ENCODE measurements at regions not wholly inside any gene's neighbourhood (a gene's known extent, or its start where the extent isn't known, plus 50 kb on each side); places are given as distances from the start of the nearest gene placed in this dataset.

DNA sequence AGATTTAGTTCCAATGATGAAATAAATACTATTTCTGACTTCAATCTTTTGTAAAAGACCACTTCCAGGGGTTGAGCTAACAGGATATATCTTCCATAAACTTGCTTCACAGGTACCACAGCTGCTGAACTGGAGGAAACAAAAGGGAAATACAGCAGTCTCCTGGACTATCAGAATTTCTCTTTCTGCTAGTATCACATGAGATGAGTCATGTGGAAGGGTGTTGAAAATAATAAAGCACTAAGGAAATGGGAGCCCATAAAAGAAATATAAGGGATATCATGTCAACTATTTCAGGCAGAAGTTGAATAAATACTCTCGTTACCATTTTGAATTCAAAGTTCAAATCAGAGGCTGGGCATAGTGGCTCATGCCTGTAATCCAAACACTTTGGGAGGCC, 250.3 kb upstream of the NFE2L3 start:
- no peak for DNase-seq

DNA sequence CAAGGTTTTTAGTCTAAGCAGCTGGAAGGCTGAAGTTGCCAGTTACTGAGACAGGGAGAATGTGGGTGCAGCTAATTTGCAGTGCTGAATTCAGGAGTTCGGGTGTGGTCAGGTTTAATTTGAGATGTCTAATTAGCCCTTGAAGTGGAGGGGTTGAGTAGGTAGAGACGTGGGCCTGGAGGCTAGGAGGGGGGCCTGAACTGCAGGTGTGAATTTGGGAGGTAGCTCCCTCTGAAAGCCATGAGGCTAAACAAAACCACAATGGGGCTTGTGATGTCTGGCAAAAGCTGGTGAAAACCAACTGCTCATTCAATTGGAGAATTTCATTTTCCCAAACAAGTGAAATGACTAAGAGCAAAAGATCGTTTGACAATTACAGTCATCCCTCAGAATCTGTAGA, 246.0 kb upstream of the NFE2L3 start:
- no peak for DNase-seq

DNA sequence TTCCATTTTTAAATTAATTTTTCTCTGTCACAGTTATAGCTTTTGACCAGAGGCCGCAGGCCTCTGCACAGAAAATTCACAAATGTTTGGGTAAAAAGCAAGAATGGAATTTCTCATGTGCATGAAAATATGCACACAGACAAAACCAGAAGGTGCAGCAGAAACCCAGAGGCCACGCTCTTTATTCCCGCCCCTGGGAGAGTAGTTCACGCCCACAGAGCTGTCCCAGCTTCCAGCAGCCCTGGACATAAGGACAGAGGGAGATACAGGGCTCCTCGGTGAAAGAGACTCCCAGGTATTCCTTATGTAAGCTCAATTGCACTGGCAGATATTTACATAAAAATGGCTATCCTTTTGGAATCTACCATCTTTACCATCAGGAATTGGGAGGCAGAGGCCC, 245.2 kb upstream of the NFE2L3 start:
- DNase-seq, result no peak

DNA sequence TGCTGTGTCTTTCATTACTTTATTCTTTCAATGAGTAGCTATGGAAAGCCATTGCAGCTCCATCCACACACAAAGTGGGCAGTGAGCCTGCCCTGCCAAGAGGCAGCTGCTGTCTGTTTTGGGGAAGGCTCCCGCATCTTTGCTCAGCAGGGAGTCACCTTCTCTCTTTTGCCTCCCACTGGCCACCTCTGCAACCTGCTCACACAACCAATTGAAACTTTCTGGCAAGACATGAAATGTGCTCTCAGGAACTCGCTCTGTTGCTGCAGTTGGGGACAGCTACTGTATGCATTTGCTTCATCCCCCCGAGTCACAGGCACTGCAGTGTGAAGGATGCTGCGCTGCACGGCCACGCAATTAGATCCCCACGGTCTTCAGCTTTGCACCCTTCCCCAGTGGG, 244.8 kb upstream of the NFE2L3 start:
- DNase-seq, result no peak

DNA sequence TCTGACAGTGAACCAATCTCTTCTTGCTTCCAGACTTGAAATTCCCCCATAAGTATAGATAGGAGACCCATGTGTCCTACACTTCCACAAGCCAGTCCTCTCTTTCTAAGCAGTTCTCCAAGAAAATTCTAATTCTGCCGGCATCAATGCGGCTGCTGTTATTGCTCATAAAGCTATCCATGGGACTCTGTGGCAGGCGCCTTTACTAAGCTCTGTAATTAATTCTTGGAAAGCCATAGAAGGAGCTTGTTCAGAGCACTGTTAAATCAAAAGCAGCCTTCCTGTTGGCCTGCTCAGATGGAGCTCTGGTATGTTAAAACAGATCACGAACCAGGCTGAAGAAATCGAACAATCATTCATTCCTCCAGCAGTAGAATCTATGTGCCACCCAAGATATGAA, 244.3 kb upstream of the NFE2L3 start:
- DNase-seq, result no peak

DNA sequence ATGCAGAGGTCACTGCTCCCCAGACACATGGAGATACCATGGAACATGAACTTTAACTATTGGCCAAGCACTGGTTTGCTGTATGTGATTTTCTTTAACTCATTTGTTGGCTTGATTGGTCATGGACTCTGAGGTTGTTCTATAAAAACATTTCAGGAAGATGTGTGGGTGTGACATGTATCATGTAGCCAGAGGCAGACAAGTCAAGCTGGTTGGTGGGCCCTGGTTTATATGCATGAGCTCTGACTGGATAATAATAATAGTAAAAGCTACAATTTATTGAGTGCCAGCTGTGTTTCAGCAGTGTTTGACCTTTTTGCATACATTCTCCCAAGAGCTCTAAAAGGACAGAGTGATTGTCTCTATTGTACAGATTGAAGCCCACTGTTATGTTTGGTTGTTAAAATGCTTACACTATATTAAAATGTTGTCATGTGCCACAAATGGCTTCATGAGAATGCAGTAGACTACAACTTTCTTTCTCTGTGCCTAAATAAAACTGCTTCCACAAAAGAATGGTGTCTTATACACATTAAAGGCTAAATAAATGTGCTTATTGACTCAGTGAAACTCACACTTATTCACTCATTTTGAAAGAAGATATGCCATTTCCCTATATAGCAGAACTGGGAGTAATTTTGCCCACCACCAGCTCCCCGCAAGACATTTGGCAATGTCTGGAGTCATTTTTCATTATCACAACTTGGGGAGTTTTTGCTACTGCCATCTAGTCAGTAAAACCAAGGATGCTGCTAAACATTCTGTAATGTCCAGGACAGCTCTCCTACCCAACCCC, 243.6 kb upstream of the NFE2L3 start:
- DNase-seq, result no peak

DNA sequence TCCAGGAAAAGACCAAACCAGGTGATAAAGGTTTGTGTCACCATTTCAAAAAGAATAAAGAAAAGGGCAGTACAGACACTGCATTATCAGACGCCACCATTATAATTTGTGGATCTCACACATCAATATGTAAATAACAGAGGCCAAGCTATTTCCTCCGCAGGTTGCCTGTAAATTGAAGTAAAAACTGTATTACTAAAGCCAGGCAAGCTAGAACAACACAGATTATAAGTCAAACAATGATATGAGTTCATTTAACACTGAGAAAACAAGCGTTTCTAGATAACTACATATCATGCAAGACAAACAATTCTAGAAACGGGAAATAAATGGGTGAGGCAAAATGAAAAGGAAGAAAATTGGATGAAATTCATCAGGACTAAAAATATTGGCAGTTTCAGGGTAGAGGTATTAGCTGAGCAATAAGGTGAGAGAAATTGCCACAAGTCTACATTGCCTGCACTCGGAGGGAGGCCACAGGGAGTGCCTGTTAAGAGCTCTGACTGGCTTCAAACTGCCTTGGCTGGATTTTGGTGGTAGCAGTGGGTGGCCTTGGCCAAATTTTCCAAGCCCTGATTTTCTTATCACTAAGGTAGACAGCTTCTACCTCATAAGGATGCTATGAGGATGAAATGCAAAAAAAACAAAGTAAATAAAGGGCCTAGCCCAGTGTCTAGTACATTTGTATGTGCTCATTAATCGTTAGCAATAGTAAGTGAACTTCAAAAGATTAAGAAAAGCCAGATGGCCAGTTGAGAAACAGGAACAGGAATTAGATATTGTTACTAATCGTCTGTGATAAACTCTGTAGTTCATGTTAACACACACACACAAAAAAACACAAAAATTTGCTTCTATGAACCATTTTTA, 240.0 kb upstream of the NFE2L3 start:
- DNase-seq, result no peak

DNA sequence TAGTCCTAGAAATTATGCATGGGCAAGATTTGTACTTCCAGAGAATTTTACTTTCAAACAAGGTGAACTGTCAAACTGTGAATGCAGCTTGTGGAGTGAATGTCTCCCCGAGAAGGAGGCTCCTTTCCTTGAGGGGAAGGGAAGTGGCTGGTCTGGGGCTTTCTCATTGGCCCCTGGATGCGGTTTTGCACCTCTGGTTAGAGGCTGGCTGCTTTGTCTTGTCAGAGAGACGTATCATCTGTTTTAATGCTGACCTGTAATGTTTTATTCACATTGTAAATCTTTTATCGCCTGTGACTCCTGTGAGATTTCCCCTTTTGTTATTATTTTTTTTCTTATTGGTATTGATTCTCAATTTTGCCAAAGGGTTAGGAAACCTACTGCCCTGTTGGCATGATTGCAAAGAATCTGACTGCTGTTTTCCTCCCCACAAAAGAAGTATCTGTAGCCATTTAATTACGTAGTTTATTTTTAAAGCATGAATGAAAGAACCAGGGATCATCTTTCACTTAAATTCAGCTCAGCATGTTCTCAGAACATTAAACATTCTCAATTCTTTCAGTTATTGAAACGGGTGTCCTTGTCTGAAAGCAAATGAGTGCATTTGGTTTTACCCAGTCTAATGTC, 238.3 kb upstream of the NFE2L3 start:
- peak in 1 of 2 donors; percentile 7 for DNase-seq

DNA sequence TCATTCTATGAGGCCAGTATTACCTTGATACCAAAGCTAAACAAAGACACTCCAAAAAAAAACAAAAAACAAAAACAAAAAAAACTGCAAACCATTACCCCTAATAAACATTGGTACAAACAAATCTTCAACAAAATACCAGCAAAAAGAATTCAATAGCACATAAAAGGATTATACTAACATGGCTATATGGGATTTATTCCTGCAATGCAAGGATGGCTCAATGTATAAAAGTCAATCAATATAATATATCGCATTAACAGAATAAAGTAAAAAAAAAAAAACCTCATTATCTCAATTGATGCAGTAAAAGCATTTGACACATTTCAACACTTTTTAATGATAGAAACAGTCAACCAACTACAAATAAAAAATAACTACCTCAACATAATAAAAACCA, 233.3 kb upstream of the NFE2L3 start:
- DNase-seq, result no peak

DNA sequence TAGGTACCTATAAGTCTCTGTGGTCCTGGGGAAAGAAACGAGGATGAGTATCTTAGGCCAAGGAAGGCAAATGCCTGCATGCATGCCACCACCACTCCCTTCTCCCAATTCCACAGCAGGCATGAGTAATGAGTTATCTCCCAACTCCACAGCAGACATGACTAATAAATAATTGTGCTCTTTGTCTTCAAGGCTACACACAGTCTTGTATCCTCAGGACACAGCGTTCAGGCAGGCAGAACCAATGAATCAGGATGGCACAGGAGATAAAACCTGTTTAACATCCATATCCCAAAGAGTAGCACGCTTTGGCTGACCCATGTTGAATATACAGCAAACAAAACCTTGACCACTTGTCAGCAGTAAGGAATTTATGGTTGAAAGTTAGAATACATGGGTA, 229.7 kb upstream of the NFE2L3 start:
- DNase-seq, result no peak

DNA sequence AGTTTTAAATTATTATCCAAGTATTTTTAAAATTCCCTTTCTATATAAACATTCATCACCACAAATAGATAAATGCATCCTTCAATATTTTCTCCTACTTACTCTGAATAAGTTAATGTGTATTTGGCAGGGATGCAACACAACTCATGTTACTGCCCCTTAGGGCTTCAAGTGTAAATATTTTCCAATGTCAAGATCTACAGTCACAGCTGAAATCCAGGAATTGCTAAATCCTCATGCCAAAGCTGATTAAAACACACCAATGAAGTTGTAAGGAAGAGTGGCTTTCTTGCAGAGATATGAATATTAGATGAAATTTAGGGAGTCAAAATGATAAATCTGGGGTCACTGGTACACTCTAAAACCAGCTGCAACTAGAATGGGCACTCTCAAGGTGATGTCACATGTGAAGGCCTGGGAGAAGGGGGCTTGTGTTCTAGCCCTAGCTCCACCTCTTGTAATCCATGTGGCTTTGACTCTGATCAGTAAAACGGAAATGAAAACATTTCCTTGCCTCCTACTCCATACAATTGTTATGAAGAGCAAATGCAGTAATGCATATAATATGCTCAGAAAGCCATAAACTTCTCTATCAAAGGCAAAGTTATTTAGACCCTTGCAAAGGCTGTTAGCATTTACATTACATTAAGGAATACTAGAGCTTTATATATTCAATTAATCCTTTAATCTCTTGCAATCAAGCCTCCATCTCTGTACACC, 228.1 kb upstream of the NFE2L3 start:
- no peak for DNase-seq

DNA sequence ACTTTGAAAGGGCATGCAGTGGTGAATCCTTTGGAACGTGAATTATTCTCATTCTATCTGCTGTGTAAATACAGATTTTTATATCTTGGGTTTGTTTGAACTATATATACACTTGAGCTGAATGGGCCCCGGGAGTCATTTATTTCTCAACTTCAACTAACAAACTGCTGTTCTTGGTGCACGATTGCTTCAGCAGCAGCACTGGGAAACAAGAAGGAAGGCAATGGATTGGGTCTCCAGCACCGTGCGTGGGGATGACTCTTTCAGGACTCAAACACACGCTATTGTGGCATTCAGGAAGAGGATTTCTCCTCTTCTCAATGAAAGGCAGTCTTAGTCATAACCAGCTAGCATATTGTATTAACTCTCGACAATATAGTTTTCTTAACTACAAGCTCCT, 226.0 kb upstream of the NFE2L3 start:
- DNase-seq, result no peak

DNA sequence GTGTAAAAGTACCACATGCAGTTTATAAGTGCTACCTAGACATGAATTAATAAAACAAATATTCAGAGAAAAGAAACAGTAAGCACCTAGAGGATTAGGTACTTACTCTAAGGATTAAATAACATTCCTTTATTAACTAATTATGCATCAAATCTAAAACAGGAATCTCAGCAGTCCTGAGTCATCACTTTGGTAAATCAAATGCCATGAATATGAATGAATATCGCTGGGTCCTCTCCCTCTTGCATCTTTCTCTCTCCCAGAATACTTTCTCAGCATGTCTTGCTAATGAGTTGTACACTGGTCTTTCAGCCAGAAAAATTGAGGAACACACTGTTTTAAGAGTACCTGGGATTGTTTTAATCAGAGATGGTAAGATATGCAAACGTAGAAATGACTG, 225.5 kb upstream of the NFE2L3 start:
- no peak for DNase-seq

DNA sequence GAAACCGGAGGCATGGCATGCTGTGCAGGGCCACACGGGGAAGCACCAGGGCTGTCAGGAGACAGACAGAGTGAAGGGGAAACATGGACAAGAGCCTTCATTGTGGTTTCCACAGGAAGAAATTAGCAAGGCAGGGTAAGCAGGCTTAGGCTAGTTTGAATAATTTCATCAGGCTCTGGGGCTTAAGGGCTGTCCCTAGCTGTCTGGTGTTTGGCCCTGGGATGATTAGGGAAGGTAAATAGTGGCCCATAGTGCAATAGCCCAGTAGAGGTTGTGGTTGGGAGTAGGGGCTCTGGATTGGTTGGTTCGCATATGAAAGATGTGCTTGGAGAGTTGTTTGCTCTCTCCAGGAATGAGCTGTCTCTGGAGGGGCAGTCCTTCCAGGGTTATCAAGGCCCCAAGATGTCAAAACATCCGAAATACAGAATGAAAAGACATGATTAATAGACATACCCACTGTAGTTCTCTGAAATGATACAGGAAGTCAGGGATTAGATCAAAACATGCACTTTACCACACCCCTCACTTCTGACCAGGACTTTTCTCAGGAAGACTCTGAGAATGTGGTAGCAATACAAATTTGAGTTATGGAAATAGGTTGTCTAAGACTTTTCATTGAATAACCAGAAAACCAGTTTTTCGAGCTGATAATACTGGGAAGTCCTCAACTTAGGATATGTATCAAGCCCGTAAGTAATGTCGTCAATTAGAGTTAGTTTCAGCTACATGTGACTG, 224.9 kb upstream of the NFE2L3 start:
- no peak for DNase-seq

DNA sequence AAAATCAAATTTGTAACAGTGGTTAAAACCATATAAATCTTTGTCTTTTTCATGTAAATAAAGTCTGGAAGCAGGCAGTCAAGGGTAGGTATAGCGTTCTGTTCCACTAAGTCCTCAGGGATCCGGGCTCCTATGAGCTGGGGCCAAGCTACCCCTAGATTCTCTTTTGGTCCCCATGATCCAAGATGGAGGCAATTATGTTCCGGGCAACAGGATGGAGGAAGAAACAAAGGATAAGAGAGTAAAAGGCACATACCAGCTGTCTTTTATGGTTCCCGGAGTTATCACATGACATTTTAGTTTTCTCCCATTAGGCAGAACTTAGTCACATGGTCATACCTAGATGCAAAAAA, 224.4 kb upstream of the NFE2L3 start:
- DNase-seq, result no peak

DNA sequence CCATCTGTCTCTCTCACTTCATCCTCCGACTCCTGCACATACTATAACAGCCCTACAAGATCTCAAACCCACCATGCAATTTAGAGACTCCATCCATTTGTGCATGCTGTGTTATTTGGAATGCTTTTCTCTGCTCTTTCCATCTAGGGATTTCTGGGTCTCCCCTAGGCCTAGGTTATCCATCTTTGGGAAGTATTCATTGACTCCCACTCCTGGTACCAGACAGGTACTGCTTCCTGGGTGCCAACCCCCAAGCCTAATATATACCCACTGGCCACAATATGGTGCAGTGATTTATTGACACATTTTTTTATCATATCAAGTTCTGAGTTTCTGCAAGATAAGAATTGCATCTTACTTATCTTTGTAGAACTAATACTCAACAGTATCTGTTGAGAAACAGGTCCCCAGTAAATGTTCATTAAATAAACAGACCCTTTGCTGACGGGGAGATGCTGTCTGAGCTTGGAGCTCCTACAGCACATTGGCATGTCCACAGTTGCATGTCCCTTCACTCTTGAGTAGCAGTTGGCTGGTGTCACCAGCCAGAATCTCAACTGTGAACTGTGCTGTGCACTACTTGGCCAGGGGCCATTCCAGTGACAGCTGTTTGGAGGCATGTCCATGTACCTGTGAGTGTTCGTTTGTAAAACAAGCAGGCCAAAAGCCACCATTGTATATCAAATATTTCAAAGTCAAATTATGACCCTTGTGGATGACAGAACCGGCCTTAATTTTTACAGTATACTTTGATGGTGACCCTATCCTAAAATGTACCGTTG, 223.3 kb upstream of the NFE2L3 start:
- no peak for DNase-seq

DNA sequence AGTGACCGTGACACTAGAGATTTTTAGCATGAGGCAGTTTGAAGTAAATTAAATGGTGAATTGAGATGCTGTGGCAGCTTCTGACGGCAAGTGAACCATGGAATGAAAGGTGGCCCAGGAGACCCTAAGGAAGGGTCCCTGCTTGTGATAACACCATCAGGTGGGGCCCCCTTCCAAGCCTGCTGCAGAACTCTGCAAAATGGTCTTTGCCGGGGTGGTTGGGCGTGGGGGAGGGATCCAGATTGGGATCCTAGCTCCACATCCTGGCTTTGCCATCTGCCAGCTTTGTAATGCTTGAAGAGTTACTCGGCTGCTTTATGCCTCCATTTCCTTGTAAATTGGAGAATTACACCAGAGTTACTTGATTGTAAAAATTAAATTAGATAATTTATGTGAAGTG, 222.6 kb upstream of the NFE2L3 start:
- no peak for DNase-seq

DNA sequence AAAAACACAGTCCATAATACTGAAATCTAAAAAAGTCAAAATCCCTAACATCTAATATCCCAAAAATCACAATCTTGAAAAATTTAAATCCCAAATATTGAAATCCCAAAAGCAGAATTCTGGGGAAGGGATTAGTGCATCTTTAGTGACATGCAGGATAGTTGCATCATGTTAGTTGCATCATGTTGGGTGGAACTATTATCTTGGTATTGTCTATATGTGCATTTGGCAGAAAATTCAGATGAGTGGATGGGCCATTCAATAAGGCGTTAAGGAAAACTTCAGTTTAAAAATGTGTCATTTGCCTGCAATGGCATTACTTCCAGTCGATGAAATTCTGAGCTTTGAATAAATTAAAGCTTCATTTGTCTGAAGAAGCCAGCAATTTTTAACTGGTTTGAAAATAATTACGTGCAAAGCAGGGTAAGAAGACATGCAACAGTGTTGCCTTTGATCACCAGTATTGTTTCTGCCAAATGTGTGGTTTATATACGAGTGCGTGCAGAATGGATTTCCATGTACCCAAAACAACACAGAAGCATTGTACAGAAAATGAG, 221.4 kb upstream of the NFE2L3 start:
- DNase-seq, result no peak

DNA sequence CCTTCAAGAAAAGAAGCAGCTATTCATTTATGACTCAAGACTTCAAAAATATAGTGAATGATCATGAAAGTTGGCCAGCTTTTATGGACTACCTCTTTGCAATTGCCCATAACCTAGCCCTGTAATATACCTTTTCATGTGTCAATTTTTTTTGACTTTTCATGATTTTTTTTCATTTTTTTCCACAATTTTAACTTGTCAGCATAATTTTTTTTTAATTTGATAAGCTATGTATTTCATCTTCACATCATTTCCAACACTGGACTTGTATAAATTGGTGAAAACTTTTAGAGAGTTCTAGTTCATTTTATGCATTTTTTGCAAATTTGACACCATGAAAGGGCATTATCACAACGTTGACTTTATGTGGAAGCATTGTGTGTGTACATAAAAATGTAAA, 220.8 kb upstream of the NFE2L3 start:
- no peak for DNase-seq

DNA sequence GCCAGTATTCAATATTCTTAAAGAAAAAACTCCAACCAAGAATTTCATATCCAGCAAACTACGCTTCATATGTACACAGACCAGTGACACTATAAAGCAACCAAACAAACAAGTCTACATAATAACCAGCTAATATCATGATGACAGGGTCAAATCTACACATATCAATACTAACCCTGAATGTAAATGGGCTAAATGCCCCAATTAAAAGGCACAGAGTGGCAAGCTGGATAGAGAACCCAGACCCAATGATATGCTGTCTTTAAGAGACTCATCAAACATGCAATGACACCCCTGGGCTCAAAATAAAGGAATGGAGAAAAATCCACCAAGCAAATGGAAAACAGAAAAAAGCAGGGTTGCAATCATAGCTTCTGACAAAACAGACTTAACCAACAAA, 218.1 kb upstream of the NFE2L3 start:
- no peak for DNase-seq
